Urinary bladder (tissue), 3 donors: ENCODE measurements at regions not wholly inside any gene's neighbourhood (a gene's known extent, or its start where the extent isn't known, plus 50 kb on each side); places are given as distances from the start of the nearest gene placed in this dataset.
"Not testable (repeated sequence)": the region's sequence is repeated elsewhere in the genome, so short reads cannot be mapped to it uniquely, and the experiment has no call there.

Experiments used
- DNase-seq: peaks from one replicate; pipeline ENCODE4 v3.0.0-alpha.2; 2015; ENCODE audit errors: extremely low spot score
- H3K27ac ChIP-seq: one replicate; pipeline ENCODE4 v1.5.1; 2013; ENCODE audit warnings: low read depth, mild to moderate bottlenecking, moderate library complexity
- H3K36me3 ChIP-seq: one replicate; pipeline ENCODE4 v1.6.1; 2013; ENCODE audit warnings: mild to moderate bottlenecking, moderate library complexity; ENCODE audit not compliant: insufficient read depth
- H3K4me1 ChIP-seq: one replicate; pipeline ENCODE4 v1.6.1; 2013; ENCODE audit warnings: mild to moderate bottlenecking, moderate library complexity; ENCODE audit not compliant: insufficient read depth
- H3K4me3 ChIP-seq: one replicate; pipeline ENCODE4 v1.5.1; 2013; ENCODE audit warnings: low read depth, low read length
- WGBS: extraction: QIAGEN DNeasy Blood & Tissue Kit; methylation state at CpG from one replicate; pipeline ENCODE4 v1.1.7; 2013; 5-methylcytosine and 5-hydroxymethylcytosine counted together
- donor health status: healthy with polysubstance abuse.
- donor health status: healthy.

- 74% methylated on average over 2 of the region's 2 CpGs for WGBS
- no peak for DNase-seq
- H3K4me1 ChIP-seq = no peaks in the 10 kb centered on the region
- H3K27ac ChIP-seq = no peak overlapping the region
- H3K4me3 ChIP-seq = no peak overlapping the region
- no peaks in the 10 kb centered on the region for H3K36me3 ChIP-seq
These were observed 239.4 kb upstream of the HSFY2 start for GRCh38 chrY:19012985-19013384.

GRCh38 chrY:19011605-19012090 lies 238.1 kb upstream of the HSFY2 start:
- WGBS = 56% methylated on average over 3 of the region's 3 CpGs
- H3K4me1 ChIP-seq = no peaks in the 10 kb centered on the region
- H3K4me3 ChIP-seq = no peak overlapping the region
- no peak for DNase-seq
- no peaks in the 10 kb centered on the region for H3K36me3 ChIP-seq
- H3K27ac ChIP-seq = no peak overlapping the region

GRCh38 chrY:19006234-19006633 lies 232.7 kb upstream of the HSFY2 start:
- no peak for DNase-seq
- no peak overlapping the region for H3K4me3 ChIP-seq
- H3K4me1 ChIP-seq = no peaks in the 10 kb centered on the region
- no peak overlapping the region for H3K27ac ChIP-seq
- 86% methylated on average over 2 of the region's 2 CpGs for WGBS
- H3K36me3 ChIP-seq = no peaks in the 10 kb centered on the region

- H3K27ac ChIP-seq = no peak overlapping the region
These were observed 232.0 kb upstream of the HSFY2 start for GRCh38 chrY:19005579-19005978.

GRCh38 chrY:18997635-18998240 lies 224.2 kb upstream of the HSFY2 start:
- Histone ChIP-seq H3K4me3 (no peak overlapping the region), H3K4me1 (no peaks in the 10 kb centered on the region), H3K36me3 (no peaks in the 10 kb centered on the region), H3K27ac (no peak overlapping the region)
- 33% methylated on average over 2 of the region's 2 CpGs for WGBS
- DNase-seq = no peak

More at GRCh38 chrY:19005579-19005978, 232.0 kb upstream of the HSFY2 start:
- no peak overlapping the region for H3K4me3 ChIP-seq
- no peaks in the 10 kb centered on the region for H3K36me3 ChIP-seq
- no peaks in the 10 kb centered on the region for H3K4me1 ChIP-seq
- DNase-seq = no peak
- 90% methylated on average over 7 of the region's 7 CpGs for WGBS

- Histone ChIP-seq H3K4me3 (no peak overlapping the region), H3K4me1 (no peaks in the 10 kb centered on the region), H3K36me3 (no peaks in the 10 kb centered on the region), H3K27ac (no peak overlapping the region)
- no peak for DNase-seq
- WGBS = 96% methylated on average over 4 of the region's 4 CpGs
These were observed 219.9 kb upstream of the HSFY2 start for GRCh38 chrY:18993480-18993879.

- not testable (repeated sequence) for DNase-seq, H3K4me3 ChIP-seq
These were observed 219.1 kb upstream of the HSFY2 start for GRCh38 chrY:18992684-18993083.

GRCh38 chrY:18989356-18989755 lies 215.8 kb upstream of the HSFY2 start:
- no peaks in the 10 kb centered on the region for H3K4me1 ChIP-seq
- no peak overlapping the region for H3K27ac ChIP-seq
- H3K36me3 ChIP-seq = no peaks in the 10 kb centered on the region
- WGBS = 94% methylated on average over 2 of the region's 2 CpGs
- no peak for DNase-seq
- no peak overlapping the region for H3K4me3 ChIP-seq

More at GRCh38 chrY:18992684-18993083, 219.1 kb upstream of the HSFY2 start:
- H3K27ac ChIP-seq, H3K36me3 ChIP-seq, H3K4me1 ChIP-seq: not testable (repeated sequence)
- 10% methylated on average over 33 of the region's 52 CpGs for WGBS

GRCh38 chrY:18966001-18966400 lies 192.5 kb upstream of the HSFY2 start:
- H3K27ac ChIP-seq = no peak overlapping the region
- no peaks in the 10 kb centered on the region for H3K36me3 ChIP-seq
- no peaks in the 10 kb centered on the region for H3K4me1 ChIP-seq
- 89% methylated on average over 1 of the region's 1 CpG for WGBS
- no peak for DNase-seq
- no peak overlapping the region for H3K4me3 ChIP-seq

- 57% methylated on average over 4 of the region's 4 CpGs for WGBS
- Histone ChIP-seq H3K27ac (no peak overlapping the region), H3K36me3 (no peaks in the 10 kb centered on the region), H3K4me3 (no peak overlapping the region), H3K4me1 (no peaks in the 10 kb centered on the region)
- DNase-seq = no peak
These were observed 185.3 kb upstream of the HSFY2 start for GRCh38 chrY:18958846-18959245.

- Histone ChIP-seq H3K4me3 (no peak overlapping the region), H3K4me1 (no peaks in the 10 kb centered on the region), H3K27ac (no peak overlapping the region), H3K36me3 (no peaks in the 10 kb centered on the region)
- WGBS = 80% methylated on average over 7 of the region's 7 CpGs
- no peak for DNase-seq
These were observed 178.3 kb upstream of the HSFY2 start for GRCh38 chrY:18951657-18952435.

GRCh38 chrY:18951019-18951418 lies 177.5 kb upstream of the HSFY2 start:
- WGBS = 76% methylated on average over 5 of the region's 5 CpGs
- no peak for DNase-seq
- no peaks in the 10 kb centered on the region for H3K4me1 ChIP-seq
- no peak overlapping the region for H3K27ac ChIP-seq
- H3K36me3 ChIP-seq = no peaks in the 10 kb centered on the region
- H3K4me3 ChIP-seq = no peak overlapping the region

- Histone ChIP-seq H3K4me3 (no peak overlapping the region), H3K4me1 (no peaks in the 10 kb centered on the region), H3K36me3 (no peaks in the 10 kb centered on the region), H3K27ac (no peak overlapping the region)
- no peak for DNase-seq
These were observed 163.3 kb upstream of the HSFY2 start for GRCh38 chrY:18936831-18937230.

GRCh38 chrY:18919256-18919655 lies 145.7 kb upstream of the HSFY2 start:
- Histone ChIP-seq H3K4me3 (no peak overlapping the region), H3K27ac (no peak overlapping the region), H3K4me1 (no peaks in the 10 kb centered on the region), H3K36me3 (no peaks in the 10 kb centered on the region)
- 76% methylated on average over 5 of the region's 5 CpGs for WGBS
- DNase-seq = no peak
